Central memory CD8-positive, alpha-beta T cell (primary cell): ENCODE measurements at regions not wholly inside any gene's neighbourhood (a gene's known extent, or its start where the extent isn't known, plus 50 kb on each side); places are given as distances from the start of the nearest gene placed in this dataset.
"Not testable (repeated sequence)": the region's sequence is repeated elsewhere in the genome, so short reads cannot be mapped to it uniquely, and the experiment has no call there.

ENCODE experiments used
- ATAC-seq: fragments of 150-1000 bp; cut with Tn5 transposase; replicated peaks from 2 replicates; pipeline ENCODE4 v1.10.0; 2022; ENCODE audit warnings: mild to moderate bottlenecking, moderate FRiP score, moderate number of reproducible peaks; ENCODE audit not compliant: poor library complexity, severe bottlenecking; ENCODE audit errors: extremely low read depth
- DNase-seq, 2 donors: peaks; one replicate each; pipeline ENCODE4 v3.0.0; 2021; ENCODE audit warnings: low spot score in 2 of 2
- H3K27ac Mint-ChIP-seq: one replicate; pipeline ENCODE4 v1.8.0; 2022; ENCODE audit warnings: low read depth, mild to moderate bottlenecking, moderate library complexity, mixed read lengths
- H3K27me3 Mint-ChIP-seq: one replicate; pipeline ENCODE4 v1.8.0; 2022; ENCODE audit warnings: mixed read lengths
- H3K36me3 Mint-ChIP-seq: one replicate; pipeline ENCODE4 v1.8.0; 2022; ENCODE audit warnings: mild to moderate bottlenecking, moderate library complexity, mixed read lengths; ENCODE audit not compliant: insufficient read depth
- H3K4me1 Mint-ChIP-seq: one replicate; pipeline ENCODE4 v1.8.0; 2022; ENCODE audit warnings: mixed read lengths
- H3K4me3 Mint-ChIP-seq: one replicate; pipeline ENCODE4 v1.8.0; 2022; ENCODE audit warnings: mild to moderate bottlenecking, moderate library complexity, mixed read lengths
- H3K9me3 Mint-ChIP-seq: one replicate; pipeline ENCODE4 v1.8.0; 2022; ENCODE audit warnings: mixed read lengths

- no peak for ATAC-seq
- DNase-seq = no peak
- no peak overlapping the region for H3K27ac Mint-ChIP-seq
- no peaks in the 10 kb centered on the region for H3K36me3 Mint-ChIP-seq
- H3K4me1 Mint-ChIP-seq = no peaks in the 10 kb centered on the region
- H3K4me3 Mint-ChIP-seq = no peak overlapping the region
- peaks cover 16% of the 10 kb centered on the region for H3K9me3 Mint-ChIP-seq
- no peaks in the 10 kb centered on the region for H3K27me3 Mint-ChIP-seq
These were observed 116.9 kb upstream of the SOX14 start for GRCh38 chr3:137647179-137647578.

- no peak overlapping the region for H3K4me3 Mint-ChIP-seq
- no peak overlapping the region for H3K27ac Mint-ChIP-seq
- H3K36me3 Mint-ChIP-seq = no peaks in the 10 kb centered on the region
- H3K9me3 Mint-ChIP-seq = peaks cover 23% of the 10 kb centered on the region
- no peaks in the 10 kb centered on the region for H3K27me3 Mint-ChIP-seq
- DNase-seq = no peak
- ATAC-seq = no peak
- H3K4me1 Mint-ChIP-seq = no peaks in the 10 kb centered on the region
These were observed 94.5 kb upstream of the SOX14 start for GRCh38 chr3:137669519-137670060.

- H3K9me3 Mint-ChIP-seq = peaks cover 10% of the 10 kb centered on the region
- no peaks in the 10 kb centered on the region for H3K4me1 Mint-ChIP-seq
- no peak for DNase-seq
- H3K36me3 Mint-ChIP-seq = no peaks in the 10 kb centered on the region
- no peak overlapping the region for H3K4me3 Mint-ChIP-seq
- no peaks in the 10 kb centered on the region for H3K27me3 Mint-ChIP-seq
- no peak for ATAC-seq
- no peak overlapping the region for H3K27ac Mint-ChIP-seq
These were observed 76.8 kb upstream of the SOX14 start for GRCh38 chr3:137687181-137687879.

GRCh38 chr3:137692803-137693431, 71.2 kb upstream of the SOX14 start:
- no peak for ATAC-seq
- H3K9me3 Mint-ChIP-seq = peaks cover 16% of the 10 kb centered on the region
- no peak for DNase-seq
- no peak overlapping the region for H3K27ac Mint-ChIP-seq
- H3K36me3 Mint-ChIP-seq = no peaks in the 10 kb centered on the region
- no peaks in the 10 kb centered on the region for H3K4me1 Mint-ChIP-seq
- no peaks in the 10 kb centered on the region for H3K27me3 Mint-ChIP-seq
- no peak overlapping the region for H3K4me3 Mint-ChIP-seq

DNA sequence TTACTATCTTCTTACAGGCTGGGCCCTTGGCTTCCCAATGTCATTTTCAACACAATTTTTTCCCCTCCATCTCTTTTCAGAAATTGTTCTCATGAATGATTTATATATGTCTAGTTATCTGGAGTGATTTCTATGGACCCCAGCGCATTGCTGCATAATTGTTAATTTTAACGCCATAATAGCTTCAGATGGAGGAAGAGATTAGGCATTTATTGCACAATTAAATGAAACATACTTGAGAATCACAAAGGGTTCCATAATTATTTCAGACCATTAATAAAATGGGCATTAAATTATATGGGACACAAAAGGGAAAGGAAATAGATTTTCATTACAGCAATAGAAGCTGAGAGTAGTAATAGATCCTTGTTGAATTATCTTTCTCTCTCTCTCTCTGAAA, 70.3 kb upstream of the SOX14 start:
- ATAC-seq = no peak
- DNase-seq = no peak
- H3K27me3 Mint-ChIP-seq = no peaks in the 10 kb centered on the region
- H3K36me3 Mint-ChIP-seq = no peaks in the 10 kb centered on the region
- peaks cover 12% of the 10 kb centered on the region for H3K9me3 Mint-ChIP-seq
- no peak overlapping the region for H3K27ac Mint-ChIP-seq
- H3K4me3 Mint-ChIP-seq = no peak overlapping the region
- H3K4me1 Mint-ChIP-seq = no peaks in the 10 kb centered on the region

DNA sequence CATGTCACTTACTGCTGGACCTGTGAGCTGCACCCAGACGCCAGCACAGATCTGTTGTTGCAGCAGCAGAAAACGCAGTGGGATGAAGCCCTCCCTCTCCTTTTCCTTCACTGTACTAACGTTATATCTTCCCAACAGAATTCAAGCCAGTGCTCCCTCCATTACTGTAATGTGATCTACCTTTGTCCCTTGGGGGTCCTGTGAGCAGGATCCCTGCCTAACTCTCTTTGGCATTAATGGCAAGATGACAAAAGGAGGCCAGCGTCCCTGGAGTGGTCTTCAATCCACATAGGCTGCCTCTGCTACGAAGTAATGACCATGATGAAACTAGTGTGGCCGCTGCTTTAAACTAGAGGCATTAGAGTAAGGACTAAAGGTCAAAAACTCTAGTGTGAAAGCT, 69.3 kb upstream of the SOX14 start:
- no peak for DNase-seq
- Mint-ChIP-seq H3K27ac (no peak overlapping the region), H3K27me3 (no peaks in the 10 kb centered on the region), H3K4me3 (no peak overlapping the region), H3K4me1 (no peaks in the 10 kb centered on the region), H3K36me3 (no peaks in the 10 kb centered on the region), H3K9me3 (peaks cover 6% of the 10 kb centered on the region)
- no peak for ATAC-seq

- no peaks in the 10 kb centered on the region for H3K27me3 Mint-ChIP-seq
- H3K36me3 Mint-ChIP-seq = no peaks in the 10 kb centered on the region
- no peak overlapping the region for H3K27ac Mint-ChIP-seq
- ATAC-seq = no peak
- peaks cover 6% of the 10 kb centered on the region for H3K9me3 Mint-ChIP-seq
- no peaks in the 10 kb centered on the region for H3K4me1 Mint-ChIP-seq
- H3K4me3 Mint-ChIP-seq = no peak overlapping the region
- DNase-seq = no peak
These were observed 68.8 kb upstream of the SOX14 start for GRCh38 chr3:137695351-137695750.

DNA sequence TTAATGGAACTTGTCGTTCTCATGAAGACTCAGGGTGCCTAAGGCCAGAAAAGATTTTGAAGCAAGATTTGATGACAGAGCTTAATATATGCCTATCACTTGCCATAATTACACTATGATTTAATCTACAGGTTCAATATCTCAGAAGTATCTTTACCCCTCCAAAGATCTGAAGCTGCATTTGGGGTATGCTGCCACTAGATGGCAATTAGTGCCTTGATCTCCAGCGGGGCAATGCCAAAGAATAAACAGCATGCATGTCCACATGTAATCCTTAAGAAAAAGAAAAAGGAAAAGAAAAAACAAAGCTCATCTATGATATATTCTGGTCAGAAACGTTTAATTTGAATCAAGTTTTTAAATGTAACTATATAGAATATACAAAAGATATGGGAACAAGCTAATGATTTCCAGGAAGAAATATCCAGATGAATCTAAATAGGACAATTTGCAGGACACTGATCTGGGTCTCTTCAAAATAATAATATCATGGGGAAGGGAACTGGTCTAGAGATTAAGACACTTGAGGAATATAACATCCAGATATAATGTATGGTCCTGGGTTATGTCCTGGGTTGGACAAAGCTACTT, 55.0 kb upstream of the SOX14 start:
- Mint-ChIP-seq H3K9me3 (peaks cover 17% of the 10 kb centered on the region), H3K27ac (no peak overlapping the region), H3K4me3 (no peak overlapping the region), H3K36me3 (no peaks in the 10 kb centered on the region), H3K27me3 (no peaks in the 10 kb centered on the region), H3K4me1 (no peaks in the 10 kb centered on the region)
- ATAC-seq = no peak
- DNase-seq = no peak

GRCh38 chr3:137713965-137714364, 50.1 kb upstream of the SOX14 start:
- not testable (repeated sequence) for H3K4me1 Mint-ChIP-seq, ATAC-seq, H3K36me3 Mint-ChIP-seq, H3K4me3 Mint-ChIP-seq, H3K27me3 Mint-ChIP-seq, DNase-seq, H3K27ac Mint-ChIP-seq
- peaks cover 15% of the 10 kb centered on the region for H3K9me3 Mint-ChIP-seq
